ENCODE measurements at regions not wholly inside any gene's neighbourhood (a gene's known extent, or its start where the extent isn't known, plus 50 kb on each side); places are given as distances from the start of the nearest gene placed in this dataset.

DNA sequence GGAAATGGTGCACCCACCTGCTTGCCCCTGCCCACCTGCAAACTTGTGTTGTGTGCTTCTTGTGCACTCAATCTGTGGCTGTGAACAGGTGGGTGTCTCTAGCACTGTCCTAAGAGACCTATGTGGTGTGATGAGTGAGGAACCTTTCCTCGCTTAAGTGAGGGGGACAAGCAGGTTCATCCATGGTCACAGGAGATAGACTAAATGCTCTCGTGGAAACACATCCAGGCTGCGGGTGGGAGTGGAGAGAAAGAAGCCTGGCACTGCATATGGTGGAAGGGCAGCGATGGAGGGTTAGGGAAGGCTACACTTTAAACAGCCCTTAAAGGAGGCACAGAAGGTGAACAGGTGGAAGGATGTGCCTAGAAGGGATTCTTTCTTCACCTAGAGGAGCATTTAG lies 330.9 kb downstream of the CXCL12 start:
- Histone ChIP-seq H3K9me3 (replicated peaks in 1 of 2; ENCODE audit: control insufficient read depth in 1 of 2, insufficient read depth in 1 of 2, low read length in 2 of 2) (no peaks in the 10 kb centered on the region), H4K20me1 (ENCODE audit: insufficient read depth, low read length) (no peaks in the 10 kb centered on the region), H3K9ac (ENCODE audit: insufficient read depth, low read length, poor library complexity, severe bottlenecking) (no peak overlapping the region), H3K4me1 (ENCODE audit: control insufficient read depth in 1 of 2, insufficient read depth in 2 of 2, low read length in 2 of 2) (no peaks in the 10 kb centered on the region), H3K79me2 (ENCODE audit: insufficient read depth, low read length) (no peaks in the 10 kb centered on the region), H3K27me3 (ENCODE audit: control insufficient read depth in 2 of 2, insufficient read depth in 2 of 2, low read length in 2 of 2) (no peaks in the 10 kb centered on the region), H2AFZ (ENCODE audit: insufficient read depth, low read depth, low read length, poor library complexity, severe bottlenecking) (no peak overlapping the region), H3K4me2 (replicated peaks; ENCODE audit: extremely low read depth, low read length, poor library complexity, severe bottlenecking) (no peak overlapping the region), H3K27ac (ENCODE audit: low read depth in 1 of 2, low read length in 2 of 2) (no peak overlapping the region), H3K4me3 (replicated peaks in 1 of 3; ENCODE audit: low read depth in 2 of 3, low read length in 3 of 3) (no peak overlapping the region), H3K36me3 (replicated peaks in 1 of 2; ENCODE audit: control insufficient read depth in 1 of 2, insufficient read depth in 2 of 2, low read length in 2 of 2) (no peaks in the 10 kb centered on the region)
- Mint-ChIP-seq H3K27ac (no peak overlapping the region), H3K27me3 (ENCODE audit: low read depth in 3 of 3) (peaks cover 6 to 14% (median 8%) of the 10 kb centered on the region in 3 donors), H3K4me1 (no peaks in the 10 kb centered on the region), H3K36me3 (no peaks in the 10 kb centered on the region), H3K4me3 (no peak overlapping the region), H3K9me3 (peaks cover 0 to 4% (median 0%) of the 10 kb centered on the region in 7 donors)
- WGBS (ENCODE audit: insufficient coverage): 100% methylated on average over 2 of the region's 4 CpGs
- intact Hi-C loops (cut with micrococcal nuclease): no loop called here
- no peak for TF ChIP-seq CTCF (IDR thresholded peaks at IDR 0.05)
- no peak for DNase-seq

- Mint-ChIP-seq H3K27me3 (ENCODE audit: low read depth in 3 of 3) (peaks cover 6 to 14% (median 8%) of the 10 kb centered on the region in 3 donors), H3K4me3 (no peak overlapping the region), H3K36me3 (no peaks in the 10 kb centered on the region), H3K27ac (no peak overlapping the region), H3K4me1 (no peaks in the 10 kb centered on the region), H3K9me3 (peaks cover 0 to 4% (median 0%) of the 10 kb centered on the region in 7 donors)
- Histone ChIP-seq H3K27me3 (ENCODE audit: control insufficient read depth in 2 of 2, insufficient read depth in 2 of 2, low read length in 2 of 2) (no peaks in the 10 kb centered on the region), H2AFZ (ENCODE audit: insufficient read depth, low read depth, low read length, poor library complexity, severe bottlenecking) (no peak overlapping the region), H3K9me3 (replicated peaks in 1 of 2; ENCODE audit: control insufficient read depth in 1 of 2, insufficient read depth in 1 of 2, low read length in 2 of 2) (no peaks in the 10 kb centered on the region), H3K79me2 (ENCODE audit: insufficient read depth, low read length) (no peaks in the 10 kb centered on the region), H3K4me3 (replicated peaks in 1 of 3; ENCODE audit: low read depth in 2 of 3, low read length in 3 of 3) (no peak overlapping the region), H4K20me1 (ENCODE audit: insufficient read depth, low read length) (no peaks in the 10 kb centered on the region), H3K4me2 (replicated peaks; ENCODE audit: extremely low read depth, low read length, poor library complexity, severe bottlenecking) (no peak overlapping the region), H3K4me1 (ENCODE audit: control insufficient read depth in 1 of 2, insufficient read depth in 2 of 2, low read length in 2 of 2) (no peaks in the 10 kb centered on the region), H3K36me3 (replicated peaks in 1 of 2; ENCODE audit: control insufficient read depth in 1 of 2, insufficient read depth in 2 of 2, low read length in 2 of 2) (no peaks in the 10 kb centered on the region), H3K27ac (ENCODE audit: low read depth in 1 of 2, low read length in 2 of 2) (no peak overlapping the region), H3K9ac (ENCODE audit: insufficient read depth, low read length, poor library complexity, severe bottlenecking) (no peak overlapping the region)
- TF ChIP-seq CTCF (IDR thresholded peaks at IDR 0.05): no peak
- no peak for DNase-seq
- intact Hi-C loops (cut with micrococcal nuclease): no loop called here
These were observed 331.5 kb downstream of the CXCL12 start for GRCh38 chr10:44053391-44053790.
